Fibroblast of lung (primary cell): ENCODE measurements at regions not wholly inside any gene's neighbourhood (a gene's known extent, or its start where the extent isn't known, plus 50 kb on each side); places are given as distances from the start of the nearest gene placed in this dataset.

Source experiments
- DNase-seq, 2 donors: peaks; one replicate each; pipeline versions ENCODE4 v3.0.0 to v3.0.0-alpha.2; 2010; ENCODE audit warnings: low read depth in 2 of 2
- H2AFZ ChIP-seq: 2 replicates; pipeline ENCODE4 v1.5.1; 2012; ENCODE audit warnings: low read length, control low read depth, inconsistent platforms
- H3K27ac ChIP-seq: 2 replicates; pipeline ENCODE4 v1.5.1; 2011; ENCODE audit warnings: low read length, control low read depth; ENCODE audit not compliant: insufficient read depth
- H3K27me3 ChIP-seq: 2 replicates; pipeline ENCODE4 v1.5.1; 2011; ENCODE audit warnings: mild to moderate bottlenecking, low read length; ENCODE audit not compliant: control insufficient read depth, insufficient read depth
- H3K36me3 ChIP-seq: 2 replicates; pipeline ENCODE4 v1.5.1; 2011; ENCODE audit warnings: low read length; ENCODE audit not compliant: control insufficient read depth, insufficient read depth
- H3K4me1 ChIP-seq: 2 replicates; pipeline ENCODE4 v1.5.1; 2011; ENCODE audit warnings: low read length; ENCODE audit not compliant: control insufficient read depth, insufficient read depth; ENCODE audit errors: extremely low read depth
- H3K4me2 ChIP-seq: 2 replicates; pipeline ENCODE4 v1.5.1; 2011; ENCODE audit warnings: low read length, control low read depth; ENCODE audit not compliant: insufficient read depth; ENCODE audit errors: extremely low read depth
- H3K4me3 ChIP-seq, 4 experiments: fragments of 200-600 bp in 1 of 4; sonication (generic) in 1 of 4; replicated peaks in 1 of 4; 2 replicates each; pipeline ENCODE4 v1.5.1; 2011 to 2016; ENCODE audit warnings: low read length in 4 of 4, low read depth in 3 of 4, mild to moderate bottlenecking in 3 of 4, control low read depth in 2 of 4, inconsistent platforms in 1 of 4, mixed read lengths in 1 of 4; ENCODE audit not compliant: insufficient read depth in 1 of 4; ENCODE audit errors: control extremely low read depth in 1 of 4
- H3K79me2 ChIP-seq: 2 replicates; pipeline ENCODE4 v1.5.1; 2012; ENCODE audit warnings: mild to moderate bottlenecking, low read length, inconsistent platforms; ENCODE audit not compliant: control insufficient read depth, insufficient read depth
- H3K9ac ChIP-seq: 2 replicates; pipeline ENCODE4 v1.5.1; 2011; ENCODE audit warnings: mild to moderate bottlenecking, low read length, control low read depth; ENCODE audit not compliant: insufficient read depth
- H3K9me3 ChIP-seq: 2 replicates; pipeline ENCODE4 v1.5.1; 2012; ENCODE audit warnings: low read depth, low read length; ENCODE audit not compliant: control insufficient read depth, insufficient read depth
- H4K20me1 ChIP-seq: 2 replicates; pipeline ENCODE4 v1.5.1; 2011; ENCODE audit warnings: low read length; ENCODE audit not compliant: control insufficient read depth, insufficient read depth; ENCODE audit errors: extremely low read depth
- CTCF ChIP-seq, 2 donors: IDR thresholded peaks in 1 of 2; conservative IDR thresholded peaks in 1 of 2; 1 replicate in 1 of 2; 2 replicates in 1 of 2; pipeline ENCODE4 v1.5.1; 2011 to 2012; ENCODE audit warnings: low read length in 2 of 2, control low read depth in 1 of 2, inconsistent platforms in 1 of 2, low read depth in 1 of 2, mild to moderate bottlenecking in 1 of 2
- EZH2 ChIP-seq: IDR thresholded peaks from 2 replicates; pipeline ENCODE4 v1.5.1; 2012; ENCODE audit warnings: low read length, control low read depth, mild to moderate bottlenecking; ENCODE audit errors: missing control alignments

DNA sequence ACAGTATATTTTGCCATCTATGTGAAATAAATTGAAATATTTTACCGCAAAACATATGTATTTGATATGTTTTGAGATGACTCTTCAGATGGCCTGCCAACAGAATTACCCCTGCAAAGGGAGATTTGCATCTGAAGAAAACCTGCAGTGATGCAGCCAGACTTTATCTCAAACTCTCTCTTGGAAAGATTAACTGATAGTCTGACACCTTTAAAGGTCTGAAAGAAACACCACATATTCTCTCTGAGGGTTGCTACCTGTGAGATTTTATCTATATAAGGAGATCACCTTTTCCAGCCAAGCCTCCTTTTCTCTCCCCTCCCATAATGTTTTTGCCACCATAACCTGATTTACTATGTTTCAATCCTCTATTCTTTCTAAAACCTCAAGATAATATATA lies 1106.3 kb upstream of the IGFBP7 start:
- Histone ChIP-seq H3K4me3 (no peak overlapping the region), H3K4me2 (no peak overlapping the region), H3K79me2 (no peaks in the 10 kb centered on the region), H3K9ac (no peak overlapping the region), H3K27me3 (no peaks in the 10 kb centered on the region), H4K20me1 (no peaks in the 10 kb centered on the region), H3K27ac (no peak overlapping the region), H3K36me3 (no peaks in the 10 kb centered on the region), H3K9me3 (no peaks in the 10 kb centered on the region), H2AFZ (no peak overlapping the region), H3K4me1 (no peaks in the 10 kb centered on the region)
- no peak for DNase-seq
- TF ChIP-seq EZH2 (no peak), CTCF (conservative IDR thresholded peaks at IDR 0.05 in 1 of 2, IDR thresholded peaks at IDR 0.05 in 1 of 2; ENCODE audit: low read depth in 1 of 2, low read length in 2 of 2) (no peak)

DNA sequence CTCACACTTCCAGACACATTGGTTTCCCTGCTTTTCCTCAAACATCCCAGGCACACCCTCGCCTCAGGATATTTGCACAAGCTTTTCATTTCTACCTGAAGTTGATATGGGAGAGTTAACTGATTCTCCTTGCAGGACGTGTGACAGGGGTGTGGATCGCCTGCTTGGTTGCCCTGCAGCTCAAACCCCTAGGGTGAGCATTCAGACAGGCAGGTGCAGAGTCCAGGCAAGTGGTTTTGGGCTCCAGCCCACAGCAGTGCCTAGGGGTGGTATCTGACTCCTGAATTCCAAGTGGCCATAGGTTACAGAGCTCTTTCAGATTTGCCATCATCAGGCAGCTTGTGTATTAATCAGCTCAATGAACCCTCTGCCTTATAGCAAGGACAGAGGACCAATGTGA lies 1104.2 kb upstream of the IGFBP7 start:
- TF ChIP-seq CTCF (conservative IDR thresholded peaks at IDR 0.05 in 1 of 2, IDR thresholded peaks at IDR 0.05 in 1 of 2; ENCODE audit: low read depth in 1 of 2, low read length in 2 of 2): no peak
- TF ChIP-seq EZH2: no peak
- Histone ChIP-seq H3K36me3 (no peaks in the 10 kb centered on the region), H3K27ac (no peak overlapping the region), H3K4me2 (no peak overlapping the region), H3K9ac (no peak overlapping the region), H3K4me3 (no peak overlapping the region), H3K27me3 (no peaks in the 10 kb centered on the region), H2AFZ (no peak overlapping the region), H3K79me2 (no peaks in the 10 kb centered on the region), H3K9me3 (no peaks in the 10 kb centered on the region), H4K20me1 (no peaks in the 10 kb centered on the region), H3K4me1 (no peaks in the 10 kb centered on the region)
- no peak for DNase-seq

GRCh38 chr4:58209551-58209950 lies 1099.4 kb upstream of the IGFBP7 start:
- TF ChIP-seq EZH2 (no peak), CTCF (conservative IDR thresholded peaks at IDR 0.05 in 1 of 2, IDR thresholded peaks at IDR 0.05 in 1 of 2; ENCODE audit: low read depth in 1 of 2, low read length in 2 of 2) (no peak)
- no peak overlapping the region for H3K27ac ChIP-seq
- H4K20me1 ChIP-seq: no peaks in the 10 kb centered on the region
- no peak overlapping the region for H2AFZ ChIP-seq
- H3K4me1 ChIP-seq: no peaks in the 10 kb centered on the region
- no peak overlapping the region for H3K9ac ChIP-seq
- no peaks in the 10 kb centered on the region for H3K79me2 ChIP-seq
- H3K4me3 ChIP-seq: no peak overlapping the region
- H3K9me3 ChIP-seq: no peaks in the 10 kb centered on the region
- no peaks in the 10 kb centered on the region for H3K27me3 ChIP-seq
- DNase-seq: no peak
- no peaks in the 10 kb centered on the region for H3K36me3 ChIP-seq
- no peak overlapping the region for H3K4me2 ChIP-seq
